ENCODE measurements at regions not wholly inside any gene's neighbourhood (a gene's known extent, or its start where the extent isn't known, plus 50 kb on each side); places are given as distances from the start of the nearest gene placed in this dataset.

- TF ChIP-seq, protein P1, sequence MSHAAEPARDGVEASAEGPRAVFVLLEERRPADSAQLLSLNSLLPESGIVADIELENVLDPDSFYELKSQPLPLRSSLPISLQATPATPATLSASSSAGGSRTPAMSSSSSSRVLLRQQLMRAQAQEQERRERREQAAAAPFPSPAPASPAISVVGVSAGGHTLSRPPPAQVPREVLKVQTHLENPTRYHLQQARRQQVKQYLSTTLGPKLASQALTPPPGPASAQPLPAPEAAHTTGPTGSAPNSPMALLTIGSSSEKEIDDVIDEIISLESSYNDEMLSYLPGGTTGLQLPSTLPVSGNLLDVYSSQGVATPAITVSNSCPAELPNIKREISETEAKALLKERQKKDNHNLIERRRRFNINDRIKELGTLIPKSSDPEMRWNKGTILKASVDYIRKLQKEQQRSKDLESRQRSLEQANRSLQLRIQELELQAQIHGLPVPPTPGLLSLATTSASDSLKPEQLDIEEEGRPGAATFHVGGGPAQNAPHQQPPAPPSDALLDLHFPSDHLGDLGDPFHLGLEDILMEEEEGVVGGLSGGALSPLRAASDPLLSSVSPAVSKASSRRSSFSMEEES (CRISPR knock-in tag; IDR thresholded peaks at IDR 0.05), result no peak
- TF ChIP-seq ZSCAN9 (CRISPR knock-in tag; IDR thresholded peaks at IDR 0.05; ENCODE audit: borderline replicate concordance), result no peak
- TF ChIP-seq TP53 (CRISPR knock-in tag; conservative IDR thresholded peaks at IDR 0.05), result no peak
- TF ChIP-seq ELF4 (CRISPR knock-in tag; IDR thresholded peaks at IDR 0.05; ENCODE audit: borderline replicate concordance), result no peak
- no peak for TF ChIP-seq NFIB (CRISPR knock-in tag; IDR thresholded peaks at IDR 0.05; ENCODE audit: borderline replicate concordance)
- TF ChIP-seq ZFP91 (CRISPR knock-in tag; IDR thresholded peaks at IDR 0.05; ENCODE audit: borderline replicate concordance), result no peak
- no peak for TF ChIP-seq SRF (IDR thresholded peaks at IDR 0.05; ENCODE audit: low read depth, low read length)
- TF ChIP-seq POLR2A (IDR thresholded peaks at IDR 0.05; ENCODE audit: insufficient read depth in 1 of 2, low read depth in 2 of 2, low read length in 2 of 2), result no peak
- TF ChIP-seq FOXJ3 (CRISPR knock-in tag; IDR thresholded peaks at IDR 0.05; ENCODE audit: borderline replicate concordance), result no peak
- TF ChIP-seq, protein P2, sequence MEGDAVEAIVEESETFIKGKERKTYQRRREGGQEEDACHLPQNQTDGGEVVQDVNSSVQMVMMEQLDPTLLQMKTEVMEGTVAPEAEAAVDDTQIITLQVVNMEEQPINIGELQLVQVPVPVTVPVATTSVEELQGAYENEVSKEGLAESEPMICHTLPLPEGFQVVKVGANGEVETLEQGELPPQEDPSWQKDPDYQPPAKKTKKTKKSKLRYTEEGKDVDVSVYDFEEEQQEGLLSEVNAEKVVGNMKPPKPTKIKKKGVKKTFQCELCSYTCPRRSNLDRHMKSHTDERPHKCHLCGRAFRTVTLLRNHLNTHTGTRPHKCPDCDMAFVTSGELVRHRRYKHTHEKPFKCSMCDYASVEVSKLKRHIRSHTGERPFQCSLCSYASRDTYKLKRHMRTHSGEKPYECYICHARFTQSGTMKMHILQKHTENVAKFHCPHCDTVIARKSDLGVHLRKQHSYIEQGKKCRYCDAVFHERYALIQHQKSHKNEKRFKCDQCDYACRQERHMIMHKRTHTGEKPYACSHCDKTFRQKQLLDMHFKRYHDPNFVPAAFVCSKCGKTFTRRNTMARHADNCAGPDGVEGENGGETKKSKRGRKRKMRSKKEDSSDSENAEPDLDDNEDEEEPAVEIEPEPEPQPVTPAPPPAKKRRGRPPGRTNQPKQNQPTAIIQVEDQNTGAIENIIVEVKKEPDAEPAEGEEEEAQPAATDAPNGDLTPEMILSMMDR (CRISPR knock-in tag; IDR thresholded peaks at IDR 0.05), result no peak
- TF ChIP-seq CREM (IDR thresholded peaks at IDR 0.05), result no peak
- TF ChIP-seq CREM (CRISPR knock-in tag; IDR thresholded peaks at IDR 0.05), result no peak
These were observed 185.0 kb upstream of the TMEFF2 start for GRCh38 chr2:192379736-192380135.
